K562 (cell line): ENCODE measurements at regions not wholly inside any gene's neighbourhood (a gene's known extent, or its start where the extent isn't known, plus 50 kb on each side); places are given as distances from the start of the nearest gene placed in this dataset.
A peak's percentile ranks its signal among the peaks of the same experiment; 100 is the strongest.

ENCODE experiments used
- CTCF ChIP-seq, 3 experiments: IDR thresholded peaks in 2 of 3; conservative IDR thresholded peaks in 1 of 3; 2 replicates each; pipeline ENCODE4 v1.5.1; 2011 to 2012; ENCODE audit warnings: low read length in 3 of 3, mild to moderate bottlenecking in 3 of 3, control low read depth in 2 of 3, improper control_type of control experiment in 1 of 3, inconsistent platforms in 1 of 3, low read depth in 1 of 3, mixed read lengths in 1 of 3, moderate library complexity in 1 of 3; ENCODE audit not compliant: insufficient read depth in 2 of 3
- E2F5 ChIP-seq: sonication (generic); formaldehyde crosslinking; IDR thresholded peaks from 2 replicates; pipeline ENCODE4 v1.8.0; 2022; ENCODE audit warnings: mild to moderate bottlenecking, missing genetic modification reagents
- POLR2A ChIP-seq: fragments of 450-650 bp; conservative IDR thresholded peaks from 2 replicates; pipeline ENCODE4 v1.6.1; 2016
- ZNF253 ChIP-seq: fragments of 250-450 bp; sonication (Bioruptor Pico); conservative IDR thresholded peaks from 2 replicates; pipeline ENCODE4 v1.6.1; 2021; ENCODE audit warnings: mild to moderate bottlenecking

- TF ChIP-seq CTCF (IDR thresholded peaks at IDR 0.05 in 2 of 3, conservative IDR thresholded peaks at IDR 0.05 in 1 of 3; ENCODE audit: insufficient read depth in 2 of 3, low read depth in 1 of 3, low read length in 3 of 3) (peak in 1 of 3 experiments; percentile 14; a peak in 1 of 6 replicates), ZNF253 (no peak), POLR2A (no peak), E2F5 (CRISPR knock-in tag) (no peak)
Measured at GRCh38 chr2:120856421-120856862, 120.8 kb downstream of the GLI2 start.
